Stimulated activated naive B cell treated with anti-CD40 and anti-IgM and Interleukin-4, amounts not matched to agents 10 μg/mL and 1 μg/mL and 100 μg/mL, for 72 hours (primary cell): ENCODE measurements at regions not wholly inside any gene's neighbourhood (a gene's known extent, or its start where the extent isn't known, plus 50 kb on each side); places are given as distances from the start of the nearest gene placed in this dataset.
A peak's percentile ranks its signal among the peaks of the same experiment; 100 is the strongest.

Experiments
- ATAC-seq, 2 donors: fragments of 150-1000 bp; cut with Tn5 transposase; replicated peaks; 2 replicates each; pipeline ENCODE4 v1.10.0; 2021; ENCODE audit warnings: moderate library complexity in 1 of 2
- DNase-seq: peaks from one replicate; pipeline ENCODE4 v3.0.0; 2021
- H3K27ac Mint-ChIP-seq: one replicate; pipeline ENCODE4 v1.8.0; 2022; ENCODE audit warnings: mild to moderate bottlenecking, mixed read lengths
- H3K27me3 Mint-ChIP-seq, 2 donors: one replicate each; pipeline ENCODE4 v1.8.0; 2022; ENCODE audit warnings: mixed read lengths in 2 of 2
- H3K36me3 Mint-ChIP-seq, 2 donors: one replicate each; pipeline ENCODE4 v1.8.0; 2022; ENCODE audit warnings: mixed read lengths in 2 of 2, mild to moderate bottlenecking in 1 of 2
- H3K4me1 Mint-ChIP-seq, 2 donors: one replicate each; pipeline ENCODE4 v1.8.0; 2022; ENCODE audit warnings: mixed read lengths in 2 of 2, mild to moderate bottlenecking in 1 of 2
- H3K4me3 Mint-ChIP-seq, 2 donors: one replicate each; pipeline ENCODE4 v1.8.0; 2022; ENCODE audit warnings: mild to moderate bottlenecking in 2 of 2, mixed read lengths in 2 of 2, moderate library complexity in 1 of 2
- H3K9me3 Mint-ChIP-seq, 2 donors: one replicate each; pipeline ENCODE4 v1.8.0; 2022; ENCODE audit warnings: mixed read lengths in 2 of 2, mild to moderate bottlenecking in 1 of 2

DNA sequence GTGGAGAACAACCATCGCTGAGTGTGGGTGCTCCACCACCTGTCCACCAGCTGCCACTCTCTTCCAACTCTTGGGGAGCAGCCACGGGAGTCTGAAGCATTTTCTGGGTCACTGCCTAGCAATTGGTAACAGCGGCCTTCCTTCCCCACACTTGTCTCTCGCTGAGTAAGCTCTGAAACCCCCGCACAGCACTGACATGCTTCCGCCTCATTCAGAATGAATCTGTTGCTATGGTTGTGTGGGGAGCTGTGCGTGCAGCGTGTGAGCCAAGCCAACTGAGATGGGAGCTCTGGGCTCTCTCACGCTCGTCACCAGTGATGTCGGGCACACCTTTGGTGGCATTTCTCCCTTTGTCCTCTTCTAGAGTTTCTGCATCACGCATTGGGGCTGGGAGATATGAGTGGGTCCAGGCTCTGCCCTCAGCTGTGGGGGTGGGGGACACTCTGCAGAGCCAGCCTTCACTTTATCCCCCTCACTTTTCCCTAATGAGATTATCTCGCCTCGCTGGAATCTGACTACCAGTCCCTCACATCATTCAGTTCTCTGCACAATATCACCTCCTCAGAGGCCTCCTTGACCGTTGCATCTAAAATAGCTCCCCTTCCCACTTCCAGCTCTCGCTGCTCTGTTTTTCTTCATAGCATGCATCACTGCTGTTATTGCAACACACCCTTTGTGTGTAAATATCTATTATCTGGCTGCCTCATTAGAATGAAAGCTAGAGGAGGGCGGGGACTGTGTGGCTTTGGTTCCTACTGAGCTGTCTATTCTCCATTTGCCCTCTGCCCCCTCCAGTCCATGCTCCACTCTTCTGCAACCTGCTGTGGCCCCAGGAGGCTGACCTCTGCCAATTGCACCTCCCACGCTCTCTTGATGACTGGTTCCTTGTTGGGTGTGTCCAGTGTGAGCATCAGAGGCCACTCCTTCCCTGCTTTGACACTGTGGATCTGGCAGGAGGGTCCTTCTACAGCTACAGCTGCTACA, 569.9 kb upstream of the CADM1 start:
- DNase-seq = no peak
- no peak overlapping the region for H3K4me3 Mint-ChIP-seq
- peak in 1 of 2 donors; percentile 38 for ATAC-seq

GRCh38 chr11:116072601-116073410, 568.6 kb upstream of the CADM1 start:
- Mint-ChIP-seq H3K4me3 (no peak overlapping the region), H3K36me3 (no peaks in the 10 kb centered on the region), H3K27ac (no peak overlapping the region), H3K27me3 (peaks cover 12 to 22% of the 10 kb centered on the region in 2 donors), H3K9me3 (peaks cover 2 to 5% of the 10 kb centered on the region in 2 donors), H3K4me1 (no peaks in the 10 kb centered on the region)
- ATAC-seq (no peak), DNase-seq (no peak)

More for the DNA sequence above, 569.9 kb upstream of the CADM1 start:
- no peaks in the 10 kb centered on the region for H3K4me1 Mint-ChIP-seq
- no peak overlapping the region for H3K27ac Mint-ChIP-seq
- H3K27me3 Mint-ChIP-seq = peaks cover 12 to 22% of the 10 kb centered on the region in 2 donors
- no peaks in the 10 kb centered on the region for H3K36me3 Mint-ChIP-seq
- H3K9me3 Mint-ChIP-seq = peaks cover 2 to 5% of the 10 kb centered on the region in 2 donors

DNA sequence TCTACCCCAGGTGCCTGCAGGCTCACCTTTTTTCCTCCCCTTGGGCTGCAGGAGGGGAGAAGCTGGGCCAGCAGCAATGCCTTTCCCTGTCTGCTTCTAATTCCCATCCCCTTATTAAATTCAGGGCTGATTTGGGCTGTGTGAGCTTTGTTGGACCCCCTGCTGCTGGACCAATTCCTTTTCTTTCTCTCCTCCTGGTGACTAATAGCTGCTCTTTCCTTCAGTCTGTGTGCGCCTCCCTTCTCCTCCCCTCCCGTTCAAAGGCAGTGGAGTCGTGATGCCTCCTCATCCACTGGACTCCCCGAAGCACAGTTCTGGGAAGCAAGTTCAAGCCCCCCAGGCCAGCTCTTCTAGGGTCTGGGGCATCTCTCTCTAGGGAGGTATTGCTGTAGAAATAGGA, 567.9 kb upstream of the CADM1 start:
- ATAC-seq (no peak), DNase-seq (no peak)
- H3K27ac Mint-ChIP-seq = no peak overlapping the region
- peaks cover 12 to 16% of the 10 kb centered on the region in 2 donors for H3K27me3 Mint-ChIP-seq
- H3K36me3 Mint-ChIP-seq = no peaks in the 10 kb centered on the region
- no peak overlapping the region for H3K4me3 Mint-ChIP-seq
- no peaks in the 10 kb centered on the region for H3K4me1 Mint-ChIP-seq
- H3K9me3 Mint-ChIP-seq = peaks cover 2 to 5% of the 10 kb centered on the region in 2 donors

- no peaks in the 10 kb centered on the region for H3K36me3 Mint-ChIP-seq
- DNase-seq = no peak
Measured at GRCh38 chr11:116071241-116071640, 567.0 kb upstream of the CADM1 start.

GRCh38 chr11:116070520-116070919, 566.3 kb upstream of the CADM1 start:
- H3K36me3 Mint-ChIP-seq = no peaks in the 10 kb centered on the region
- ATAC-seq (no peak), DNase-seq (no peak)
- H3K4me1 Mint-ChIP-seq = peaks cover 0 to 6% of the 10 kb centered on the region in 2 donors
- no peak overlapping the region for H3K4me3 Mint-ChIP-seq
- H3K9me3 Mint-ChIP-seq = no peaks in the 10 kb centered on the region
- no peak overlapping the region for H3K27ac Mint-ChIP-seq
- H3K27me3 Mint-ChIP-seq = peaks cover 10 to 12% of the 10 kb centered on the region in 2 donors

More at GRCh38 chr11:116071241-116071640, 567.0 kb upstream of the CADM1 start:
- no peak for ATAC-seq
- no peak overlapping the region for H3K27ac Mint-ChIP-seq
- peaks cover 10% of the 10 kb centered on the region in 2 donors for H3K27me3 Mint-ChIP-seq
- H3K4me1 Mint-ChIP-seq = peaks cover 0 to 4% of the 10 kb centered on the region in 2 donors
- no peaks in the 10 kb centered on the region for H3K9me3 Mint-ChIP-seq
- H3K4me3 Mint-ChIP-seq = no peak overlapping the region

GRCh38 chr11:116066777-116067176, 562.6 kb upstream of the CADM1 start:
- Mint-ChIP-seq H3K9me3 (no peaks in the 10 kb centered on the region), H3K36me3 (no peaks in the 10 kb centered on the region), H3K27me3 (peaks cover 7 to 12% of the 10 kb centered on the region in 2 donors), H3K27ac (no peak overlapping the region), H3K4me1 (peaks cover 3 to 6% of the 10 kb centered on the region in 2 donors), H3K4me3 (no peak overlapping the region)
- DNase-seq (no peak), ATAC-seq (no peak)

GRCh38 chr11:116065986-116066385, 561.8 kb upstream of the CADM1 start:
- no peaks in the 10 kb centered on the region for H3K9me3 Mint-ChIP-seq
- no peak overlapping the region for H3K27ac Mint-ChIP-seq
- H3K4me3 Mint-ChIP-seq = no peak overlapping the region
- no peak for DNase-seq
- H3K27me3 Mint-ChIP-seq = peaks cover 4 to 12% of the 10 kb centered on the region in 2 donors
- H3K36me3 Mint-ChIP-seq = no peaks in the 10 kb centered on the region
- ATAC-seq = no peak
- peaks cover 3 to 6% of the 10 kb centered on the region in 2 donors for H3K4me1 Mint-ChIP-seq

DNA sequence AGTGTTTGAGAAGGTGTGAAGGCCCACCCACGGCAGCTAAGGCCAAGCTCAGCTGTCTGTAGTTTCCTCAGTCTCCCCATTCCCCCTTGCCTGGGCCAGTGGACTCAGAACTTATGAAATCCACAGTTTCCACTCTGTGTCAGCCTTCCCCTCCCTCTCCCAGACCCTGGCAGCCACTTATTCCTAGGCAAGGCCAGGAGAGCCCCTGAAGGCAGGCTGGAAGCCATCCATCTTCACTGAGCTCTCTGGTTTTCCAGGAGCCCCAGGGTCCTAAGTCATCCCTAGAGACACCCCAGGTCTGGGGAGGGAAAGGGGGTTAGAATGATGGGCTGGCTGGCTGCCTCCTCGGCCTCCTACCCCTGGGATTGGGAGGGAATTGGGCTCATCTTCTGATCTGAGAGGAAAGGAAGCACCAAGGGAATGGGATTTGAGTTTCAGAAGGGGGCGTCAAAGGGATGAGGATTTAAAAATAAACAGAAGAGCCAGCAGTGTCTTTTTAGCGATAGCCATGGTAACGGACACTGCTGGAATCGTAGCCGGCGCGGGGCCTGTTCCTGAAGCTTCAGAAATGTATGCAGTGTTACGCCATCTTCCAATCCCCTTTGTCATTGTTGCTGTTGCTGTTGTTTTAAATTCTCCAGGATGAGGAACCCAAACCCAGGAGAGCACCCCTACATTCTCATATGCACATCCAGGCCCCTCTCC, 561.1 kb upstream of the CADM1 start:
- Mint-ChIP-seq H3K36me3 (no peaks in the 10 kb centered on the region), H3K4me3 (no peak overlapping the region), H3K4me1 (peaks cover 3 to 6% of the 10 kb centered on the region in 2 donors), H3K27ac (no peak overlapping the region), H3K27me3 (peaks cover 4 to 7% of the 10 kb centered on the region in 2 donors), H3K9me3 (no peaks in the 10 kb centered on the region)
- DNase-seq = no peak
- ATAC-seq = no peak

GRCh38 chr11:116062490-116063171, 558.4 kb upstream of the CADM1 start:
- Mint-ChIP-seq H3K9me3 (no peaks in the 10 kb centered on the region), H3K4me1 (peaks cover 3 to 6% of the 10 kb centered on the region in 2 donors), H3K36me3 (no peaks in the 10 kb centered on the region), H3K27me3 (peaks cover 6 to 7% of the 10 kb centered on the region in 2 donors), H3K27ac (no peak overlapping the region), H3K4me3 (no peak overlapping the region)
- DNase-seq (no peak), ATAC-seq (peak; percentile 75 to 79)

DNA sequence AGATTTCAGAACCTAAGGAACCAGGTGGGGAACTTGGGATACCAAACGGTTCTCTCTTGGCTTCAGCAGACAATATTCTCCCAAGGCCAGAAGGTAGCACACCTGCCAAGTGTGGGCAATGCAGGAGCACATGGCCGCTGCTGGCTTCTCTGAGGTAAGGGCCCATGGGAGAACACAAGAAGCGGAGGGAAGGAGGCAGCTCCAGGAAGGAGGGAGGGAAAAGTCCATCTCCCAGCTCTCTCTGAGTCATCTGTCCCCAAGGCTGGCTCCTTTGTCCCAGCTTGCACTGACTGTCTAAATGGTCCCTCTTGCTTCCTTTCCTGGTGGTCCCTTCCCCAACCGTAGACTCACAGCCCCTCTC, 557.9 kb upstream of the CADM1 start:
- H3K4me3 Mint-ChIP-seq = no peak overlapping the region
- no peaks in the 10 kb centered on the region for H3K36me3 Mint-ChIP-seq
- ATAC-seq (peak in 1 of 2 donors; percentile 13), DNase-seq (no peak)
- peaks cover 6 to 7% of the 10 kb centered on the region in 2 donors for H3K27me3 Mint-ChIP-seq
- no peak overlapping the region for H3K27ac Mint-ChIP-seq
- H3K9me3 Mint-ChIP-seq = peaks cover 0 to 4% of the 10 kb centered on the region in 2 donors
- peaks cover 3 to 6% of the 10 kb centered on the region in 2 donors for H3K4me1 Mint-ChIP-seq

DNA sequence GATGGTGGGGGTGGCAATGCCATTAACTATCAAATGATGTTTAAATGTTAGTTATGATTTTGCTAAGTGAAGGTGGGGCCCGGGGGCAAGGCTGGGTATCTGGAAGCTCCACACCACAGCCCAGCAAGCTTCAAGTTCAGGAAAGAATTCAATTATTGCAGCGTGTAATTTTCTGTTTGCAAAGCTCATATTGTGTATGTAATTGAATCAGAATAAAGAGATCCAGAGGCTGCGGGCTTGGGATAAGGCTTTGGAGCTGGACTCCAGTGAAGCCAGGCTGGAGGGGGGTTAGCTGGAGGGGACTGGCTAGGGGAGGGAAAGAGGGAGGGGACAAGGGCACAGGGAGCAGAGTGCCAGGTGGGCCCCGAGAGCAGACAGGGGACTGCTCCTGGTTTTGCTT, 557.1 kb upstream of the CADM1 start:
- Mint-ChIP-seq H3K36me3 (no peaks in the 10 kb centered on the region), H3K27ac (no peak overlapping the region), H3K9me3 (peaks cover 0 to 4% of the 10 kb centered on the region in 2 donors), H3K4me1 (peaks cover 3% of the 10 kb centered on the region in 2 donors), H3K4me3 (no peak overlapping the region), H3K27me3 (peaks cover 2 to 7% of the 10 kb centered on the region in 2 donors)
- DNase-seq (no peak), ATAC-seq (no peak)

GRCh38 chr11:116059919-116060318, 555.7 kb upstream of the CADM1 start:
- ATAC-seq = no peak
- Mint-ChIP-seq H3K27ac (no peak overlapping the region), H3K4me3 (no peak overlapping the region), H3K36me3 (no peaks in the 10 kb centered on the region), H3K27me3 (peaks cover 0 to 7% of the 10 kb centered on the region in 2 donors), H3K4me1 (peaks cover 0 to 3% of the 10 kb centered on the region in 2 donors), H3K9me3 (peaks cover 0 to 4% of the 10 kb centered on the region in 2 donors)
- DNase-seq = no peak

GRCh38 chr11:116057000-116057399, 552.8 kb upstream of the CADM1 start:
- H3K36me3 Mint-ChIP-seq = no peaks in the 10 kb centered on the region
- no peak overlapping the region for H3K4me3 Mint-ChIP-seq
- peaks cover 0 to 3% of the 10 kb centered on the region in 2 donors for H3K27me3 Mint-ChIP-seq
- H3K27ac Mint-ChIP-seq = no peak overlapping the region
- no peak for DNase-seq
- no peak for ATAC-seq
- H3K9me3 Mint-ChIP-seq = peaks cover 0 to 8% of the 10 kb centered on the region in 2 donors
- no peaks in the 10 kb centered on the region for H3K4me1 Mint-ChIP-seq
